ENCODE measurements at regions not wholly inside any gene's neighbourhood (a gene's known extent, or its start where the extent isn't known, plus 50 kb on each side); places are given as distances from the start of the nearest gene placed in this dataset.

DNA sequence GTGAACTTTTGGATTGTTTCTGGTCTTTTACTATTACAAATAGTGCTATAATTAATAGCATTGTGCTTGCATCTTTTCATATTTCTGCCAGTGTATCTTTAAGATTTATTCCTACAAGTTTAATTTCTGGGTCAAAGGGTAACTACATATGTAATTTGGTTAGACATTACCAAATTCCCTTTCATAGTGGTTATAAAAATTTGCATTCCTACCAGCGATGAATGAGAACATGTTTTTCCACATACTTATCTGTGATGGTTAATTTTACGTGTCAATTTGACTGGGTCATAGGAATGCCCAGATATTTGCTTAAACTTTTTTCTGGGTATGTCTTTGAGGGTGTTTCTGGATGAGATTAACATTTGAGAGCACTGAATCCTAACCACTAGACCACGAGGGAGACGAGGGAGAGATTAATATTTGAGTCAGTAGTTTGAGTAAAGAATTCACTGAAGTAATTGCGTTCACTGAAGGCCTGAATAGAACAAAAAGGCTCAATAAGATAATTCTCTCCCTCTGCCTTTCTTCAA lies 132.3 kb upstream of the NEO1 start:
- no peak for TF ChIP-seq POLR2A (IDR thresholded peaks at IDR 0.05; ENCODE audit: low read length)
- TF ChIP-seq GATA1 (IDR thresholded peaks at IDR 0.05; ENCODE audit: low read depth, low read length) = no peak

Measured in erythroblast (primary cell).